ENCODE measurements at regions not wholly inside any gene's neighbourhood (a gene's known extent, or its start where the extent isn't known, plus 50 kb on each side); places are given as distances from the start of the nearest gene placed in this dataset.

- no peak overlapping the region for H3K27ac ChIP-seq (replicated peaks)
- no peak for TF ChIP-seq POLR2AphosphoS5 (IDR thresholded peaks at IDR 0.05; ENCODE audit: low read depth)
- TF ChIP-seq GABPA (IDR thresholded peaks at IDR 0.05; ENCODE audit: low read depth): no peak
- TF ChIP-seq CTCF (IDR thresholded peaks at IDR 0.05; ENCODE audit: insufficient read depth, low read length): no peak
- TF ChIP-seq SPI1 (IDR thresholded peaks at IDR 0.05; ENCODE audit: borderline replicate concordance, low read depth): no peak
- no peak for TF ChIP-seq REST (IDR thresholded peaks at IDR 0.05; ENCODE audit: insufficient replicate concordance, low read depth)
- DNase-seq (ENCODE audit: low read depth in 1 of 2, low spot score in 1 of 2): no peak
Observed at GRCh38 chr3:86221601-86222000, 769.3 kb downstream of the VGLL3 start.

GRCh38 chr3:86208772-86209171 lies 782.2 kb downstream of the VGLL3 start:
- Histone ChIP-seq H3K27ac (replicated peaks) (no peak overlapping the region), H3K4me3 (replicated peaks; ENCODE audit: insufficient read depth, low read length) (no peak overlapping the region), H3K27me3 (ENCODE audit: insufficient read depth, poor library complexity, severe bottlenecking) (no peaks in the 10 kb centered on the region)
- no peak for DNase-seq (ENCODE audit: low read depth in 1 of 2, low spot score in 1 of 2)
- TF ChIP-seq CTCF (IDR thresholded peaks at IDR 0.05; ENCODE audit: insufficient read depth, low read length) (no peak), GABPA (IDR thresholded peaks at IDR 0.05; ENCODE audit: low read depth) (no peak), REST (IDR thresholded peaks at IDR 0.05; ENCODE audit: insufficient replicate concordance, low read depth) (no peak), SPI1 (IDR thresholded peaks at IDR 0.05; ENCODE audit: borderline replicate concordance, low read depth) (no peak), POLR2AphosphoS5 (IDR thresholded peaks at IDR 0.05; ENCODE audit: low read depth) (no peak)

More at GRCh38 chr3:86221601-86222000, 769.3 kb downstream of the VGLL3 start:
- no peaks in the 10 kb centered on the region for H3K27me3 ChIP-seq (ENCODE audit: insufficient read depth, poor library complexity, severe bottlenecking)
- H3K4me3 ChIP-seq (replicated peaks; ENCODE audit: insufficient read depth, low read length): no peak overlapping the region

- no peaks in the 10 kb centered on the region for H3K27me3 ChIP-seq (ENCODE audit: insufficient read depth, poor library complexity, severe bottlenecking)
Observed at GRCh38 chr3:86182606-86183005, 808.3 kb downstream of the VGLL3 start.

More at GRCh38 chr3:86182606-86183005, 808.3 kb downstream of the VGLL3 start:
- TF ChIP-seq CTCF (IDR thresholded peaks at IDR 0.05; ENCODE audit: insufficient read depth, low read length) (no peak), GABPA (IDR thresholded peaks at IDR 0.05; ENCODE audit: low read depth) (no peak)
- H3K27ac ChIP-seq (replicated peaks): no peak overlapping the region
- no peak overlapping the region for H3K4me3 ChIP-seq (replicated peaks; ENCODE audit: insufficient read depth, low read length)
- no peak for DNase-seq (ENCODE audit: low read depth in 1 of 2, low spot score in 1 of 2)

All from HL-60 (cell line).